ENCODE measurements at regions not wholly inside any gene's neighbourhood (a gene's known extent, or its start where the extent isn't known, plus 50 kb on each side); places are given as distances from the start of the nearest gene placed in this dataset.
A peak's percentile ranks its signal among the peaks of the same experiment; 100 is the strongest.
"Not testable (repeated sequence)": the region's sequence is repeated elsewhere in the genome, so short reads cannot be mapped to it uniquely, and the experiment has no call there.

DNA sequence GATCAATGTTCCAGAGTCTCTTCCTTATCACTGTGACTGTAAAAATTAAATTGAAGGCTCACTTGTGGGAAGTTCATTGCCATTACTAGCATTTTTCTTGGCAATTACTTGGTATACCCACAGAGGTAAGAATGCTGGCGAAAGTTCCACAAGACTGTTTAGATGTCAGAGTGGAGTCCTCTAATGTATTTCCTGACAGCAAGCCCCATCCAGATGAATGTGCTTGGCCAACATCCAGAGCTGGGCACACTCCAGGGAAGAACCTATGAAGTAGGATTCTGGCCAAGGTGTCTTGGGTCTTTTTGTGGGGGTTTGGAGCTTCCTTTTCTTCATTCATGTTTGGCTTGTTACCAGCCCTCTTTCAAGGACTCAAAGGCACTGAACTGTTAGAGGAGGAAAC, 473.6 kb downstream of the DMAC1 start:
- H3K27me3 Mint-ChIP-seq, result peaks cover 9% of the 10 kb centered on the region
- H3K9me3 Mint-ChIP-seq, result no peaks in the 10 kb centered on the region
- H3K27ac Mint-ChIP-seq, result no peak overlapping the region
- H3K4me1 Mint-ChIP-seq, result no peaks in the 10 kb centered on the region
- H3K36me3 Mint-ChIP-seq (ENCODE audit: low read depth), result no peaks in the 10 kb centered on the region
- H3K4me3 Mint-ChIP-seq, result no peak overlapping the region
- ATAC-seq (no peak), DNase-seq (no peak)

DNA sequence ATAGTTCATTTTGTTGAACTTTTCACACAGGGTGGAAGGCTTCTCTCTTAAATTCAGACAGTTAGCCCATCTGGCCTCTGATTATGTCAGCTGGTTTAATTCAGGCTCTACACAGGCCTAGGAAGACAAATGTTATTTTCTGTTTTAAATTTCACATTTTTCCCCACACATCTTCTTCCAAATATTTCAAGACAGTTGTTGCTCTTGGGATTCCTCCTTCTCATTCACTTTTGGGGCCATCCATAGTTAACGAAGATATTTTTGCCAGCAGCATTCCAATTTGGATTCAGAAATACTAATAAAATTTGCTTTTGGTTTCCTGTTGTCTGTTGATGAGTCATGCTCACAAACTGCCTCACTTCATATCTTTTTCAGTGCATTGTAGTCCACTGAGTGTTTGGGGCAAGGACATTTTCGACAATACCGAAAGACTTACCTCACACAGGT, 475.4 kb downstream of the DMAC1 start:
- Mint-ChIP-seq H3K4me1 (no peaks in the 10 kb centered on the region), H3K36me3 (ENCODE audit: low read depth) (no peaks in the 10 kb centered on the region), H3K9me3 (no peaks in the 10 kb centered on the region), H3K27me3 (peaks cover 11% of the 10 kb centered on the region), H3K4me3 (no peak overlapping the region), H3K27ac (no peak overlapping the region)
- ATAC-seq, result no peak
- DNase-seq, result no peak

GRCh38 chr9:7320841-7321240, 478.7 kb downstream of the DMAC1 start:
- Mint-ChIP-seq H3K36me3 (ENCODE audit: low read depth) (no peaks in the 10 kb centered on the region), H3K27me3 (peaks cover 7% of the 10 kb centered on the region), H3K9me3 (no peaks in the 10 kb centered on the region), H3K4me3 (no peak overlapping the region), H3K4me1 (no peaks in the 10 kb centered on the region), H3K27ac (no peak overlapping the region)
- ATAC-seq (no peak), DNase-seq (no peak)

DNA sequence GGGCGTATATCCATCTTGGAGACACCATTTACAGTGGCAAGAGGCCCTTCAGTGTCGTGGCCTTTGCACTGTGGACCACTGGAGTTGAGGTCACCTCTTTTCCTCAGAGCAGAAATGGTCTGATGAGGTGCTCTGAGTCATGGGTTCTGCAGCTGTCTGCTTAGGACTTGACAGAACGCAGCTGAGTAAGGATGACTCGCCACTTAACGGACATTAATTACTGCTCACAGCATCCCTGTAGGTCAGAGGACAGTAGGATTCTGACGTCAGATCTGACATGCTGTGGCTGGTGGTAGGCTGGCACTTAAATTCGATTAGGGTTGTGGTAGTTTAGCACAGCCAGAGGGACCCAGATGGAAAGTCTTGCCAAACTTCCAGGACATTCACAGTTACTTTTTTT, 479.4 kb downstream of the DMAC1 start:
- Mint-ChIP-seq H3K4me1 (no peaks in the 10 kb centered on the region), H3K27me3 (peaks cover 13% of the 10 kb centered on the region), H3K4me3 (no peak overlapping the region), H3K9me3 (peaks cover 7% of the 10 kb centered on the region), H3K27ac (no peak overlapping the region), H3K36me3 (ENCODE audit: low read depth) (no peaks in the 10 kb centered on the region)
- ATAC-seq (no peak), DNase-seq (no peak)

- Mint-ChIP-seq H3K4me3 (no peak overlapping the region), H3K4me1 (no peaks in the 10 kb centered on the region), H3K9me3 (peaks cover 12% of the 10 kb centered on the region), H3K27ac (no peak overlapping the region), H3K27me3 (peaks cover 13% of the 10 kb centered on the region), H3K36me3 (ENCODE audit: low read depth) (no peaks in the 10 kb centered on the region)
- DNase-seq, result no peak
- no peak for ATAC-seq
These were observed 480.7 kb downstream of the DMAC1 start for GRCh38 chr9:7318920-7319319.

- DNase-seq (no peak), ATAC-seq (no peak)
- H3K4me3 Mint-ChIP-seq, result no peak overlapping the region
- H3K9me3 Mint-ChIP-seq, result peaks cover 28% of the 10 kb centered on the region
- H3K27me3 Mint-ChIP-seq, result peaks cover 11% of the 10 kb centered on the region
- no peak overlapping the region for H3K27ac Mint-ChIP-seq
- H3K36me3 Mint-ChIP-seq (ENCODE audit: low read depth), result peaks cover 7% of the 10 kb centered on the region
- no peaks in the 10 kb centered on the region for H3K4me1 Mint-ChIP-seq
These were observed 482.6 kb downstream of the DMAC1 start for GRCh38 chr9:7316967-7317366.

DNA sequence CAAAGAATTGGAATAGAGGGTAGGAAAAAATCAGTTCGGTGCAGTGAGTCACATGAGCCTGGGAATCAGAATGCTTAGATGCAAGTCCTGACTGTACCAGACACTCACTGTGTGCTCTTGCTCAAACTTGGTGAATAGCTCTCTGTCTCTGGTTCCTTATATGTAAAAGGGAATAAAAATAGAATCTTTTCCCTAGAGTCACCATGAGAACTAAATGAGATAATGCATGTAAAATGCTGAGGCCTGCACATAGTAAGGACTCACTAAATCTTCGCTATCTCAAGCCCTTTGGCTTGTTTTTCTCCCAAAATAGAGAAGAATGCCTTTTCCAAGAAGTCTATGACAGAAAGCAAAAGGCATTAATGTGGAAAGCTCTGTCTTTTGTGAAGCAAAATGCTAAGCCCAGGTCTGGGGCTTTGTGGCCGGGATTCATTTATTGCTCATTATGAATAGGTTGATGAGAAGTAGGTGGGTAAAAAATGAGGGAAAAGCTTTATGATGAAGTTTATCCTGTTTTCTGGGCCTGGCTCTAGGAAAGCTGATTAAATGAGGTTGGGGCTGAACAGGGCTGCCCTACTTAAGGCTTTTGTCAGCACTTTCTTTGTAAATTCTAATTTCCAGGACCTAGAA, 483.3 kb downstream of the DMAC1 start:
- Mint-ChIP-seq H3K4me3 (no peak overlapping the region), H3K27me3 (peaks cover 11% of the 10 kb centered on the region), H3K4me1 (no peaks in the 10 kb centered on the region), H3K9me3 (peaks cover 31% of the 10 kb centered on the region), H3K36me3 (ENCODE audit: low read depth) (peaks cover 7% of the 10 kb centered on the region), H3K27ac (no peak overlapping the region)
- ATAC-seq, result no peak
- no peak for DNase-seq

DNA sequence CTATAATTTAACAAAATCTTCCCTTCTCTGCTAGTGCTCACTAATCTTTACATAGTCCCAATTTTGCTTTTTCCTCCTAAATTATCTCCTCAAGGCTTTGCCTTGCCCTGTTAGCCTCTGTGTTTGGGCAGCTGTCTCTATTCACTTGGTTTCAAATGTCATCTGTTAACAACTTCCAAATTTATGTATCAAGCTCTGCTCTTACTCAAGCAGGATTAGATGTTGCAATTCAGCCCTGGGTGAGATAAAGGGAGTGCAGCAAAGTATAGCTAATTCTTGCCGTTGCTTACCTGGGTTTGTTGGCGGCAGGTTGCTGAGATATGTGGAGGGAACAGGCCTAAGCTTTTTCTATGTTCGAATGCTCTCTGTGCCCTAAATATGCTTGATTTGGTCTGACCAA, 483.8 kb downstream of the DMAC1 start:
- H3K36me3 Mint-ChIP-seq (ENCODE audit: low read depth), result peaks cover 7% of the 10 kb centered on the region

DNA sequence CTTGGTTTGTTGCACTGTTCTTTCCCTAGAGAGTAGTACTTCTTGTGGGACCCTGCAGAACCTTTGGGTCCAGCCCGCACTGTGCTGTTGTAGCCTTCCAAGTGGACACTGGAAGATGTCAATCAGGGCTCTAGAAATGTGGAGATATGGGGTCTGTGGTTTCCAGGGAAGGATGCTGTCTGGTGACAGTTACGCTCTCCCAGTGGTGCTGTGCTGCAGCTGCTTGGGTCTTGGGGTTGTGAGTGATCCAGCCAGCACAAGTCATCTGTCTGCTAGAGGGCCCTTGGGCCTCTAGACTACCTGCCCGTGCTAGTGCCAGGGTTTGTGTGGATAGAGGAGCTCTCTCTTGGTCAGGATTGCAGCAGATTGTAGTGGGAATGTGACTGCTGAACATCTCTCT, 484.5 kb downstream of the DMAC1 start:
- no peak overlapping the region for H3K27ac Mint-ChIP-seq
- no peak for DNase-seq
- H3K36me3 Mint-ChIP-seq (ENCODE audit: low read depth), result peaks cover 7% of the 10 kb centered on the region
- no peak for ATAC-seq
- peaks cover 11% of the 10 kb centered on the region for H3K27me3 Mint-ChIP-seq
- no peaks in the 10 kb centered on the region for H3K4me1 Mint-ChIP-seq
- peaks cover 42% of the 10 kb centered on the region for H3K9me3 Mint-ChIP-seq
- H3K4me3 Mint-ChIP-seq, result no peak overlapping the region

More for the DNA sequence above, 483.8 kb downstream of the DMAC1 start:
- peaks cover 11% of the 10 kb centered on the region for H3K27me3 Mint-ChIP-seq
- no peaks in the 10 kb centered on the region for H3K4me1 Mint-ChIP-seq
- ATAC-seq (no peak), DNase-seq (no peak)
- H3K4me3 Mint-ChIP-seq, result no peak overlapping the region
- H3K27ac Mint-ChIP-seq, result no peak overlapping the region
- H3K9me3 Mint-ChIP-seq, result peaks cover 36% of the 10 kb centered on the region

GRCh38 chr9:7313389-7313788, 486.2 kb downstream of the DMAC1 start:
- no peak for DNase-seq
- H3K4me1 Mint-ChIP-seq, result no peaks in the 10 kb centered on the region
- ATAC-seq, result no peak
- H3K27me3 Mint-ChIP-seq, result peaks cover 8% of the 10 kb centered on the region
- H3K27ac Mint-ChIP-seq, result no peak overlapping the region
- peaks cover 7% of the 10 kb centered on the region for H3K36me3 Mint-ChIP-seq (ENCODE audit: low read depth)
- H3K4me3 Mint-ChIP-seq, result no peak overlapping the region
- peaks cover 57% of the 10 kb centered on the region for H3K9me3 Mint-ChIP-seq

GRCh38 chr9:7309051-7309450, 490.5 kb downstream of the DMAC1 start:
- not testable (repeated sequence) for DNase-seq; H3K4me3 Mint-ChIP-seq; H3K36me3 Mint-ChIP-seq (ENCODE audit: low read depth); H3K27ac Mint-ChIP-seq; H3K4me1 Mint-ChIP-seq; ATAC-seq
- H3K9me3 Mint-ChIP-seq, result peaks cover 61% of the 10 kb centered on the region
- H3K27me3 Mint-ChIP-seq, result peaks cover 15% of the 10 kb centered on the region

DNA sequence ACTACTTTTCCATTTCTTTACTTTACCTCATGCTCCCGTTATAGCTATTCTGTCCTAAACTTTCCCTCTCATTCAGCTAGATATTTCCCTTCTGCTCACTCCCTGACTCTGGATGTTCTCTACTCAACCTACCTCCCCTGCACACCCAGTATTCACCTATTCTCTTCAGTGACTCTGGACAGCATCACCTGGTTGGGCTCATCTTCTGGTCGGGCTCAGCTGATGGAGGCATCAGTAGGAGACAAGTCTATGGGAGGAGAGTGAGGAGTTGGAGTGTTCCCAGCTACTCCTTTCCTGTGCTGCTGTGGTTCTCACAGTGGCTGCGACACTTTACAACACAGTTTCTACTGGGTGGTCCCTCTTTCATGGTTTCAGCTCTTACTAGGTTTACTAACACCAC, 493.9 kb downstream of the DMAC1 start:
- ATAC-seq (no peak), DNase-seq (no peak)
- H3K4me3 Mint-ChIP-seq, result no peak overlapping the region
- H3K27me3 Mint-ChIP-seq, result peaks cover 30% of the 10 kb centered on the region
- peaks cover 34% of the 10 kb centered on the region for H3K9me3 Mint-ChIP-seq
- no peaks in the 10 kb centered on the region for H3K36me3 Mint-ChIP-seq (ENCODE audit: low read depth)
- H3K27ac Mint-ChIP-seq, result no peak overlapping the region
- H3K4me1 Mint-ChIP-seq, result peaks cover 6% of the 10 kb centered on the region

DNA sequence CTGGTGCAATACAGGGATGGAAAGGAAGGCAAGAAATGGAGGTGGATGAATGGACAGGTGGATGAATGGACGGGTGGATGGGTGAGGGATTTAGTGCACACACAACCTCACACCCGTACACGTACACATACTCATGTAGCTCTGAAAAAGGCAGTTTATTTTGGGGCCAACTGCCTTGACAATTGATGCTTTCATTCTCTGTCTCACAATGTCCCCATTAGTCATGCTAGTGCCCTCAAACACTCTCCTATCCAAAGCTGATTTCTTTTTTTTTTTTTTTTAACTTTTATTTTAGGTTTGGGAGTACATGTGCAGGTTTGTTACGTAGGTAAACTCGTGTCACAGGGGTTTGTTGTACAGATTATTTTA, 495.0 kb downstream of the DMAC1 start:
- no peak overlapping the region for H3K27ac Mint-ChIP-seq
- H3K27me3 Mint-ChIP-seq, result peaks cover 30% of the 10 kb centered on the region
- H3K4me3 Mint-ChIP-seq, result no peak overlapping the region
- DNase-seq (no peak), ATAC-seq (no peak)
- H3K9me3 Mint-ChIP-seq, result peaks cover 26% of the 10 kb centered on the region
- peaks cover 17% of the 10 kb centered on the region for H3K4me1 Mint-ChIP-seq
- H3K36me3 Mint-ChIP-seq (ENCODE audit: low read depth), result no peaks in the 10 kb centered on the region

DNA sequence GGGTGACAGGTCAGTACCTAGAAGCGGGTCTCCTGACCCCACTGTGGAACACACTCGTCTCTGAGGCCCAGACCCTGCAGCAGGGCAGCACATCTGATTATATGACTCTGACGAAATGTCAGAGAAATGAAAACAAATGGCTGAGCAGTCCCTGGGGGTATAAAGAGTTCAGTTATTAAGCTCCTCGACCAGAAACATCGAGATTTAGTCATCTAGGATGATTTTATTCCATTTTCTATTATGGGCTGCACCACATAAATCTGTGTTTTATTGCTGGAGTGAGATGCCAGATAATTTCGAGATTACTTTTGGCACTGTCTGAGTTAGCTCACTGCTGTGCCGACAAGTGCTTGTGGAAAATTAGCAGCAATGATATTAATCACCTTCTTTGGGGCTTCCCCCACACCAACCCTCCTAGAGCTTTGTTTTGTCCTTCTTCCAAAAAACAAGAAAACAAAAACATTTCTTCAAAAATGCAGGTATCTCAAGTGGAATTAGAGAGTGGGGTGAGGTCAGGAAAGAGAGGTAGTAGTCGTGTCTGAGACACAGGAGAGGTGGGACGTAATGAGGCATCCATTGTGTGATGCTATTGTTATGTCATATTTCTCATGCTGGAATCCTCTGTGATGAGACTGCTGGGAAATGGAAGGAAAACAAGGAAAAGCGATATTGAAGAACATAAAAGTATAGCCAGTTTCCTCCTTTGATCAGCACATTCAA, 495.5 kb downstream of the DMAC1 start:
- H3K9me3 Mint-ChIP-seq, result peaks cover 21% of the 10 kb centered on the region
- H3K27ac Mint-ChIP-seq, result peak overlapping the region; percentile 23
- peaks cover 31% of the 10 kb centered on the region for H3K27me3 Mint-ChIP-seq
- no peak for ATAC-seq
- DNase-seq, result no peak
- no peaks in the 10 kb centered on the region for H3K36me3 Mint-ChIP-seq (ENCODE audit: low read depth)
- H3K4me3 Mint-ChIP-seq, result no peak overlapping the region
- peaks cover 22% of the 10 kb centered on the region for H3K4me1 Mint-ChIP-seq

DNA sequence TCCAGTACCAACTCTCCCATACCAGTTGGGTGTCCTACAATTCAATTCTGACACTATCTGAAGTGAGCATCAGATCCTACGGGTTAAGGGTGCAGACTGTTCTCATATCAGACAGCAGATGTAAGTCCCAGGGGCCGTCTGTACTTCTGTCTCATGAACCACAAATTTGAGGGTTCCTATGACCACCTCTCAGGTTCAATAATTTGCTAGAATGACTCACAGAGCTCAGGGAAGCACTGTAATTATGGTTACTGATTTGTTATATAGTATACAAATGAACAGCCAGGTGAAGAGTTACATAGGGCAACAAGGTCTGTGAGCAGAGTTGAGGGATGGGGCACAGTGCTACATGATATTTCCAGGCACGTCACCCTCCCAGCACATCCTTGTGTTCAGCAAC, 499.1 kb downstream of the DMAC1 start:
- peaks cover 48% of the 10 kb centered on the region for H3K4me1 Mint-ChIP-seq
- H3K4me3 Mint-ChIP-seq, result no peak overlapping the region
- peaks cover 7% of the 10 kb centered on the region for H3K36me3 Mint-ChIP-seq (ENCODE audit: low read depth)
- peak; percentile 38 for ATAC-seq
- no peak overlapping the region for H3K27ac Mint-ChIP-seq
- H3K9me3 Mint-ChIP-seq, result peaks cover 3% of the 10 kb centered on the region
- peaks cover 30% of the 10 kb centered on the region for H3K27me3 Mint-ChIP-seq
- DNase-seq, result no peak

Data from activated naive CD8-positive, alpha-beta T cell treated with anti-CD3 and anti-CD28 coated beads, Interleukin-2, amount 50 U/mL, for 24 hours (primary cell).